ENCODE measurements at regions not wholly inside any gene's neighbourhood (a gene's known extent, or its start where the extent isn't known, plus 50 kb on each side); places are given as distances from the start of the nearest gene placed in this dataset.
"Not testable (repeated sequence)": the region's sequence is repeated elsewhere in the genome, so short reads cannot be mapped to it uniquely, and the experiment has no call there.

- no peaks in the 10 kb centered on the region for H3K36me3 ChIP-seq (ENCODE audit: insufficient read depth, low read length)
- H3K4me1 ChIP-seq (ENCODE audit: insufficient read depth, low read length), result no peaks in the 10 kb centered on the region
- no peak overlapping the region for H3K9ac ChIP-seq (ENCODE audit: low read depth, low read length)
- no peak overlapping the region for H3K4me3 ChIP-seq (ENCODE audit: low read length)
- H3K27me3 ChIP-seq (ENCODE audit: insufficient read depth, low read length), result no peaks in the 10 kb centered on the region
- H3K9me3 ChIP-seq (ENCODE audit: insufficient read depth, low read depth, low read length), result no peaks in the 10 kb centered on the region
- no peak overlapping the region for H3K27ac ChIP-seq (ENCODE audit: low read depth, low read length)
- WGBS, result 86% methylated on average over 1 of the region's 2 CpGs
Observed at GRCh38 chr7:9504678-9505077, 1071.3 kb downstream of the NXPH1 start.

- no peaks in the 10 kb centered on the region for H3K36me3 ChIP-seq (ENCODE audit: insufficient read depth, low read length)
- no peak overlapping the region for H3K27ac ChIP-seq (ENCODE audit: low read depth, low read length)
- H3K27me3 ChIP-seq (ENCODE audit: insufficient read depth, low read length), result no peaks in the 10 kb centered on the region
- no peak overlapping the region for H3K9ac ChIP-seq (ENCODE audit: low read depth, low read length)
- WGBS, result 99% methylated on average over 2 of the region's 2 CpGs
- H3K4me3 ChIP-seq (ENCODE audit: low read length), result no peak overlapping the region
- H3K9me3 ChIP-seq (ENCODE audit: insufficient read depth, low read depth, low read length), result no peaks in the 10 kb centered on the region
- H3K4me1 ChIP-seq (ENCODE audit: insufficient read depth, low read length), result no peaks in the 10 kb centered on the region
Observed at GRCh38 chr7:9505516-9505915, 1072.1 kb downstream of the NXPH1 start.

GRCh38 chr7:9507290-9507689 lies 1073.9 kb downstream of the NXPH1 start:
- H3K4me1 ChIP-seq (ENCODE audit: insufficient read depth, low read length), result no peaks in the 10 kb centered on the region
- H3K27ac ChIP-seq (ENCODE audit: low read depth, low read length), result no peak overlapping the region
- H3K36me3 ChIP-seq (ENCODE audit: insufficient read depth, low read length), result no peaks in the 10 kb centered on the region
- no peak overlapping the region for H3K4me3 ChIP-seq (ENCODE audit: low read length)
- H3K27me3 ChIP-seq (ENCODE audit: insufficient read depth, low read length), result no peaks in the 10 kb centered on the region
- 83% methylated on average over 3 of the region's 3 CpGs for WGBS
- H3K9me3 ChIP-seq (ENCODE audit: insufficient read depth, low read depth, low read length), result no peaks in the 10 kb centered on the region
- H3K9ac ChIP-seq (ENCODE audit: low read depth, low read length), result no peak overlapping the region

GRCh38 chr7:9516662-9517061 lies 1083.3 kb downstream of the NXPH1 start:
- no peaks in the 10 kb centered on the region for H3K9me3 ChIP-seq (ENCODE audit: insufficient read depth, low read depth, low read length)
- H3K4me1 ChIP-seq (ENCODE audit: insufficient read depth, low read length), result no peaks in the 10 kb centered on the region
- H3K36me3 ChIP-seq (ENCODE audit: insufficient read depth, low read length), result no peaks in the 10 kb centered on the region
- H3K4me3 ChIP-seq (ENCODE audit: low read length), result no peak overlapping the region
- no peak overlapping the region for H3K27ac ChIP-seq (ENCODE audit: low read depth, low read length)
- H3K9ac ChIP-seq (ENCODE audit: low read depth, low read length), result no peak overlapping the region
- 83% methylated on average over 3 of the region's 4 CpGs for WGBS
- H3K27me3 ChIP-seq (ENCODE audit: insufficient read depth, low read length), result no peaks in the 10 kb centered on the region

- Histone ChIP-seq H3K36me3 (ENCODE audit: insufficient read depth, low read length) (no peaks in the 10 kb centered on the region), H3K4me3 (ENCODE audit: low read length) (no peak overlapping the region), H3K27me3 (ENCODE audit: insufficient read depth, low read length) (no peaks in the 10 kb centered on the region), H3K9ac (ENCODE audit: low read depth, low read length) (no peak overlapping the region), H3K4me1 (ENCODE audit: insufficient read depth, low read length) (no peaks in the 10 kb centered on the region), H3K9me3 (ENCODE audit: insufficient read depth, low read depth, low read length) (no peaks in the 10 kb centered on the region), H3K27ac (ENCODE audit: low read depth, low read length) (no peak overlapping the region)
- 95% methylated on average over 2 of the region's 2 CpGs for WGBS
Observed at GRCh38 chr7:9523579-9523978, 1090.2 kb downstream of the NXPH1 start.

- WGBS, result over 99% methylated on average over 4 of the region's 4 CpGs
- H3K27ac ChIP-seq (ENCODE audit: low read depth, low read length); H3K36me3 ChIP-seq (ENCODE audit: insufficient read depth, low read length); H3K4me3 ChIP-seq (ENCODE audit: low read length); H3K27me3 ChIP-seq (ENCODE audit: insufficient read depth, low read length); H3K9ac ChIP-seq (ENCODE audit: low read depth, low read length); H3K4me1 ChIP-seq (ENCODE audit: insufficient read depth, low read length); H3K9me3 ChIP-seq (ENCODE audit: insufficient read depth, low read depth, low read length): not testable (repeated sequence)
Observed at GRCh38 chr7:9552431-9552830, 1119.0 kb downstream of the NXPH1 start.

GRCh38 chr7:9557853-9558252 lies 1124.4 kb downstream of the NXPH1 start:
- no peak overlapping the region for H3K9ac ChIP-seq (ENCODE audit: low read depth, low read length)
- no peak overlapping the region for H3K27ac ChIP-seq (ENCODE audit: low read depth, low read length)
- 75% methylated on average over 3 of the region's 3 CpGs for WGBS
- H3K27me3 ChIP-seq (ENCODE audit: insufficient read depth, low read length), result no peaks in the 10 kb centered on the region
- H3K4me3 ChIP-seq (ENCODE audit: low read length), result no peak overlapping the region
- no peaks in the 10 kb centered on the region for H3K4me1 ChIP-seq (ENCODE audit: insufficient read depth, low read length)
- H3K36me3 ChIP-seq (ENCODE audit: insufficient read depth, low read length), result no peaks in the 10 kb centered on the region
- no peaks in the 10 kb centered on the region for H3K9me3 ChIP-seq (ENCODE audit: insufficient read depth, low read depth, low read length)

- WGBS, result no CpG with 5 or more reads among the region's 1 CpG
- Histone ChIP-seq H3K4me3 (ENCODE audit: low read length) (no peak overlapping the region), H3K4me1 (ENCODE audit: insufficient read depth, low read length) (peaks cover 6% of the 10 kb centered on the region; the same call in 1 of the 2 replicates), H3K9me3 (ENCODE audit: insufficient read depth, low read depth, low read length) (no peaks in the 10 kb centered on the region), H3K9ac (ENCODE audit: low read depth, low read length) (no peak overlapping the region), H3K27ac (ENCODE audit: low read depth, low read length) (no peak overlapping the region), H3K27me3 (ENCODE audit: insufficient read depth, low read length) (no peaks in the 10 kb centered on the region), H3K36me3 (ENCODE audit: insufficient read depth, low read length) (no peaks in the 10 kb centered on the region)
Observed at GRCh38 chr7:9575716-9576115, 1142.3 kb downstream of the NXPH1 start.

GRCh38 chr7:9582824-9583223 lies 1149.4 kb downstream of the NXPH1 start:
- Histone ChIP-seq H3K4me3 (ENCODE audit: low read length) (no peak overlapping the region), H3K27ac (ENCODE audit: low read depth, low read length) (no peak overlapping the region), H3K36me3 (ENCODE audit: insufficient read depth, low read length) (no peaks in the 10 kb centered on the region), H3K9me3 (ENCODE audit: insufficient read depth, low read depth, low read length) (no peaks in the 10 kb centered on the region), H3K27me3 (ENCODE audit: insufficient read depth, low read length) (no peaks in the 10 kb centered on the region), H3K9ac (ENCODE audit: low read depth, low read length) (no peak overlapping the region), H3K4me1 (ENCODE audit: insufficient read depth, low read length) (peaks cover 6% of the 10 kb centered on the region; the same call in 1 of the 2 replicates)
- WGBS, result 100% methylated on average over 1 of the region's 2 CpGs

- Histone ChIP-seq H3K4me1 (ENCODE audit: insufficient read depth, low read length) (no peaks in the 10 kb centered on the region), H3K9me3 (ENCODE audit: insufficient read depth, low read depth, low read length) (no peaks in the 10 kb centered on the region), H3K4me3 (ENCODE audit: low read length) (no peak overlapping the region), H3K27ac (ENCODE audit: low read depth, low read length) (no peak overlapping the region), H3K27me3 (ENCODE audit: insufficient read depth, low read length) (no peaks in the 10 kb centered on the region), H3K9ac (ENCODE audit: low read depth, low read length) (no peak overlapping the region), H3K36me3 (ENCODE audit: insufficient read depth, low read length) (no peaks in the 10 kb centered on the region)
- 91% methylated on average over 2 of the region's 2 CpGs for WGBS
Observed at GRCh38 chr7:9598411-9598810, 1165.0 kb downstream of the NXPH1 start.

- no peak overlapping the region for H3K9ac ChIP-seq (ENCODE audit: low read depth, low read length)
- 100% methylated on average over 1 of the region's 2 CpGs for WGBS
- H3K9me3 ChIP-seq (ENCODE audit: insufficient read depth, low read depth, low read length), result no peaks in the 10 kb centered on the region
- H3K36me3 ChIP-seq (ENCODE audit: insufficient read depth, low read length), result no peaks in the 10 kb centered on the region
- no peak overlapping the region for H3K4me3 ChIP-seq (ENCODE audit: low read length)
- H3K27me3 ChIP-seq (ENCODE audit: insufficient read depth, low read length), result no peaks in the 10 kb centered on the region
- no peak overlapping the region for H3K27ac ChIP-seq (ENCODE audit: low read depth, low read length)
- no peaks in the 10 kb centered on the region for H3K4me1 ChIP-seq (ENCODE audit: insufficient read depth, low read length)
Observed at GRCh38 chr7:9600974-9601373, 1167.6 kb downstream of the NXPH1 start.

GRCh38 chr7:9603291-9603690 lies 1169.9 kb downstream of the NXPH1 start:
- no peaks in the 10 kb centered on the region for H3K9me3 ChIP-seq (ENCODE audit: insufficient read depth, low read depth, low read length)
- H3K27ac ChIP-seq (ENCODE audit: low read depth, low read length), result no peak overlapping the region
- H3K36me3 ChIP-seq (ENCODE audit: insufficient read depth, low read length), result no peaks in the 10 kb centered on the region
- no peaks in the 10 kb centered on the region for H3K4me1 ChIP-seq (ENCODE audit: insufficient read depth, low read length)
- H3K9ac ChIP-seq (ENCODE audit: low read depth, low read length), result no peak overlapping the region
- no peaks in the 10 kb centered on the region for H3K27me3 ChIP-seq (ENCODE audit: insufficient read depth, low read length)
- H3K4me3 ChIP-seq (ENCODE audit: low read length), result no peak overlapping the region
